ENCODE measurements at regions not wholly inside any gene's neighbourhood (a gene's known extent, or its start where the extent isn't known, plus 50 kb on each side); places are given as distances from the start of the nearest gene placed in this dataset.
"Not testable (repeated sequence)": the region's sequence is repeated elsewhere in the genome, so short reads cannot be mapped to it uniquely, and the experiment has no call there.

DNA sequence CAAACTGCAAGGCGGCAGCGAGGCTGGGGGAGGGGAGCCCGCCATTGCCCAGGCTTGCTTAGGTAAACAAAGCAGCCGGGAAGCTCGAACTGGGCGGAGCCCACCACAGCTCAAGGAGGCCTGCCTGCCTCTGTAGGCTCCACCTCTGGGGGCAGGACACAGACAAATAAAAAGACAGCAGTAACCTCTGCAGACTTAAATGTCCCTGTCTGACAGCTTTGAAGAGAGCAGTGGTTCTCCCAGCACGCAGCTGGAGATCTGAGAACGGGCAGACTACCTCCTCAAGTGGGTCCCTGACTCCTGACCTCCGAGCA is 375.1 kb upstream of the NPVF start:
- not testable (repeated sequence) for DNase-seq

DNA sequence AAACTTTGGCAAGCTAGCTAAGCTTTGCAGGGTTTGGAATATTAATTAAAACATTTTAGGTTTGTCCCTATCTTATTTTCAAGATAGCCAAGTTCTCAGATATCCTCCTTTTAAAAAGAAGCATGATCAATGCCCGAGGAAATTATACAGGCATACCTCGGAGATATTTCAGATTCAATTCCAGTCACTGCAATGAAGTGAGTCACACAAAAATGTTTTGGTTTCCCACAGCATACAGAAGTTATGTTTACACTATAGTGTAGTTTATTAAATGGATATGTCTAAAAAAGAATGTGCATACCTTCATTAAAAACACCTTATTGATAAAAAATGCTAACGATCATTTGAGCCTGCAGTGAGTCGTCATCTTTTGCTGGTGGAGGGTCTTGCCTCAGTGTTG is 382.9 kb upstream of the NPVF start:
- DNase-seq = no peak

DNA sequence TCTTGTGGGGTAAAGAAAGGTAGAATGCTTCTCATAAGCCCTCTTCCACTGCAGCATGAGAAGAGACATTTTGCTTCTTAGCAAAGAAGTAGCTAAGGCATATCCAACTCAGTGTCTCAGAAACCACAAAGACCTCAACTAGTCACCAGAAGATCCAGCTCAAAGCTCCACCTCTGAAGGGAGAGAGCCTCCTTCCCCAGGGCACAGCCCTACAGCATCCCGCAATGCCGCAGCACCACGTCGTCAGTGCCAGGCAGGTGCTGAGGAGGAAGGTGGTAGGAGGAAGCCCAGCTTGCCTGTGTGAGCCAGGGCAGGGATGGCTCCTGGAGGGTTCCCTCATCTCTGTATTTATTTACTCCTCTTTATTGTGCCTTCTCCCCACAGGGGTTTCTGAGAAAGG is 385.6 kb upstream of the NPVF start:
- no peak for DNase-seq

DNA sequence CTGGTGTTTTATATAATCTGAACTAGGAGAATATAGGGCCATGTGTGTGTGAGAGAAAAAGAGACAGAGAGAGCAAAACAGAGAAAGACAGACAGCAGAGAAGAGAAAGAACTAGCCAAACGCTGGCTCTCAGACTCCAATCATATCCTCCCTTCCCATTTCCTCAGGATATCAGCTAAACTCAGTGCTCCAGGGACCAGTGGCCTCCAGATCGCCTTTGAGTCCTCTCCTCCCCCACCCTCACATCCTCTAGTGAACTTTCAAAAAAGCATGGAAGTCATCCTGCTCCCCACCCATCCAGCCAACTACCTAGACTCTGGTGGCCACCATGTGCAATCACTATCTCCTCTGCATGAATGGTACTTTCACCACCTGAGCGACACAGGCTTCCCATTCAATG is 386.1 kb upstream of the NPVF start:
- DNase-seq = no peak

DNA sequence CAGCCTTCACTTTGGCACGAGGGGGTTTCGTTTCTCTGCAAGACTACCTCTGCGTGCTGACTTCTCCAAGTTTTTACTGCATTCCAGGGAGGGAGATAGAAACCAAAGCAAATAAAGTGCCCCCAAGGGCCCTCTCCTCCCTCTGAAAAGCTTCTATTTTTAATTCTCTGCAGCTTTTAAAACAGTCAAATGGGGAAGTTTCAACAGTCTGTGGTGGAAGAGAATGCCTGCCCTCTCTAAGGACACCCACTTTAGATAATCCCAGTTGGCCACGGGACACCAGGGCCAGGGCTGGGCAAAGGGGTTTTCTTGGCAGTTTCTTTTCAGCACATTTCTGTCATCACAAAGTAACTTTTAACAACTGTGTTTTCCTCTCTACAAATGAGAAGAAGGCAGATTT is 386.7 kb upstream of the NPVF start:
- no peak for DNase-seq

DNA sequence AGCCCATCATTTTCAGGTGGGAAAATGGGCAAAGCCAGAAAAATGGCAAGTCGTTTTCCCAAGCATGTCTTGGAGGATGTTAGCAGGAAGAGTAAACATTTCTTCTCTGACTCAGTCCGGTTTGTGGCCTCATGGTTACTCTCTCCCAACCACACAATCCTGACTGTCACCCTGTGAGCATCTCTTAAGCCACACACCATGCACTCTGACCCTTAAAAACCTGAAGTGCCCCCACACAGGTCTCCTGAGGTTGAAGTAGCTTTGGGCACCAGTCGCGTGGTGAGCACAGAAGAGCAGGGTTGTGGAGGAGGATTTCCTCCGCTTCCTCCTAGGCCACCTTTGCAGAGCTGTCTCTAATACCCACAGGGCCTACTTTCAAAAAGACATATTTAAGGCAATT is 387.3 kb upstream of the NPVF start:
- DNase-seq = no peak

DNA sequence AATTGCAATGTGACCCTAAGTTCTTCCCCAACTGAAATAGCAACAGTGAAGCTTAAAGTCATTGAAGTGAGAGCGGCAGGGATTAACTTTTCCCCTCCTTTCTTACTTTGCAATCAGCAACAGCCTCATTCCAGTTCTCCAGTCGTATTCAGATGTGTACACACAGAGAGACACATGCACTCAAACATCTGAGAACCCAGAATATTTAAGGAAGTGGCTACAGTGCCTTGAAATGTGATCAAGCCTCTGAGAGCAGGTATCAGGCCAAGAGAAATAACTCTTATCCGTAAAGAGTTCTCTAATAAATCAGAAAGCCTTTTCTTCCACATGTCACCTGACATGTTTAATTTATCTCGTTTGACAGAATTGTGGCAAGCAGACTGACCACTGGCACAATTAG is 388.9 kb upstream of the NPVF start:
- no peak for DNase-seq

DNA sequence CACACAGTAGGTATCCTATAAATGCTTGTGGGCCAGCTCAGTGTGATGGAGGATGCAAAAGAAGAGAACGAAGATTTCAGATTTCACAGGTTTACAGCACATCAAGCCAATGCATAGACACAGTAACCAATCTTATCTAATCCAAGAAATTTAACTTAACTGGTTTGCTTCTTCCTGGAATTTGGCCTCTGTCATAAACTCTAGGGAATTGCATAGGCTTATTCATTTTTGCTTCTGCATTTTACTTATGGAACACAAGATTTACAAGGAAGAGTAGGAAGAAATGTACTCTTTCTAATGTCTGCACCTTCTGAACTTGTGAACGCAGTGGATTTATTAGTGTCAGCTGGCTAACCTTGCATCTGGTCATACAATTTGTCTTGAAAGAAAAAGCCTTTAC is 389.4 kb upstream of the NPVF start:
- no peak for DNase-seq

DNA sequence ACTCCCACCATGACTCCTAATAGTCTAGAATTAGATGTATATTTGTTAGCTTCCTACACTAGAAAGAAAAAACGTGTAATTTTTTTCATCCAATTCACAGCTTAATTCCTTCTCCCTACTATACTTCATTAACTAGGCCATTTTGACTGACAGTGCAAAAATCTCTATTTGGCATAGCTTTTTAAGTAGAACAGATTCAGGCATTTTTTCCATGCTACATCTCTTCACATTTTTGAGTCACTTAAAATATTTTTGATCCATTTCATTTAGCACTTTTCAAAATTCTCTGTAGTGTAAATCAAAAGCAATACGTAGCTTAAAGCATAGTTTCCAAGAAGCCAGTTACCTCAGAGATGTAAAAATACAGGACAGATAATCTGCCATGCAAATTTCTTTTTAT is 391.1 kb upstream of the NPVF start:
- no peak for DNase-seq

DNA sequence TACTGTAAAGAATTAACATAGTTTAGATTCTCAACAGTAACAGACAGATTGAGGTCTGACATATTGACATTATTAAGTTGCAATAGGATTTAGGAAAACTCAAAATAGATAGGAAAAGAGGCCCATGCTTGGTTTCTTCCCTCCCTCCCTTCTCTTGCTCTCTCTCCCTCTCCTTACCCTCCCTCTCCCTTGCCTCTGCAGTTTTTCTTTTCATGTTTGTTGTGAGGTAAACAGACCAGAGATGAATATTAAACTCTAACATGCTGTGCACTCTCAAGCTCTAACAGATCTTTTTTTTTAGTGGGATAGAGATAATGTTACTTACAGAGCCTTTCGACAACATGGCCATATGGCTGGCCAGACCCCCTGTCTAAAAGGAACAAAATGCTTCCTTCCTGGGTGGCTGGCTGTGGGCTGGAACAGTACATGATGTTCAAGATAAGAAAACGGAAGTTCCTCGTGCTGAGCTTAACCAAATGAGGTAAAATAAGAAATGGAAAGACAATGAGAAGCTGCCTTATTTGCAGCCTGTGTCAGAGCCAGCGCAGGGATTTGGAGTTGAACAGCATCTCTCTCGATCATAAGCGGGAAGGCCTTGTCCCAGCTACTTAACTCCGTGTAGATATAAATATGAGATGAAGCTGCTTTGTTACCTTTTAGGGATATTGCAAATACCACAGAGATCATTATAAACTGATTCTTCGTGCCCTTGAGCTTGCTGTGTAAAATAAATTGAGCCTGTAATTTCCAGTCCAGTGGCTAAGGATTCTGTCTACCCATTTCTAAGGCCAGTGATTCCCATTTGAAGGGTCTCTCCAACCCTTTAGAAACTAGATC is 391.9 kb upstream of the NPVF start:
- peak; percentile 81 for DNase-seq

DNA sequence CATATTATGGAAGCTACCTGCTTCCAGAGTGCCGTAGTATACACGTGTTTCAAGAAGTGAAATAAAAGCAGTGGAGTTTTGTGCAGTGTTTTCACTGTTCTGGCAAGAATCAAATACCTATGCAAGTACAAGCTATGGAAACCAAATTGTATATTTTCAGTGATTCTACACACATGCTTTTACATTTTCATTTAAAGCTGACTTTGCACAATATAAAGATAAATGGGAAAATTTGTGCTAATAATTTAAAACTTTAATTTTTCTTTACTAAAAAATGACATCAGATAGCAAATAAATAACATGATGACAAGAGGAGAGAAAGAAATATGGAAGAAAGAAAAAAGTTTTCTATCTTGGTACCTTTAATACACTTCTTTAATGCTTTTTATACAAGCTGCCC is 393.7 kb upstream of the NPVF start:
- no peak for DNase-seq

DNA sequence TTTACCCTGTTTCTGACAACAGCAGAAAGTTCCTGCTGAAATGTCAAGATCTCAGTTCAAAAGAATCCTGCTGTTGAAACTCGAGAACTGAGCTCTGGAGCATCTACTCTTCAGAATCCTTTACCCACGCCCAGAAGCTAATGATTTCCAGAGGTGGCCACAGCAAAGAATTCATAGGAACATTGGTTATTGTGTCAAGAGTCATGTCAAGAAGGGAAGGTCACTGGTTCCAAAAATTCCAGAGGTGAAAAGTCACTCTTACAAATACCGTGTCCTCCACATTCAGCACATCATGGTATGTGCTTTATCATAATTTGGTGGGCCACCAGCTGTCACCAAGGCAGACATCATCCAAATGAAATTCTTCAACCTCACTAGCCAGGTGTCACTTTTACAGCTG is 394.4 kb upstream of the NPVF start:
- no peak for DNase-seq

DNA sequence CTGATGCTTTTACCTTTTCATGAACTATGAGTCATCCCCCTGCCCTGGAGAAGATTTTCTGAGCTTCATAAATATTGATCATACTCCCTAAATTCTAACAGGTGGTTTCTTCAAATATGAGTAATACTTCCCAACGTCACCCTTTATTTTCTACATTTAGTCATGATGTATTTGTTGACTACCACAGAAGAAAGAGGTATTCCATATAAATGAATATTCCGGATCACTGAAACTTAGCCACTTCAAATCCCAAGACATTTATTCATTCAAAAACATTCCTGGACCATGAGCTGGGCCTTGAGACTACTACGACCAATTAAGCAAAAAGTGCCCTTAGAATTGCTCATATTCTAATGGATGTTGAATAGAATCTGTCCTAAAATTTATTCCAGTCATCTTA is 395.8 kb upstream of the NPVF start:
- DNase-seq = no peak

DNA sequence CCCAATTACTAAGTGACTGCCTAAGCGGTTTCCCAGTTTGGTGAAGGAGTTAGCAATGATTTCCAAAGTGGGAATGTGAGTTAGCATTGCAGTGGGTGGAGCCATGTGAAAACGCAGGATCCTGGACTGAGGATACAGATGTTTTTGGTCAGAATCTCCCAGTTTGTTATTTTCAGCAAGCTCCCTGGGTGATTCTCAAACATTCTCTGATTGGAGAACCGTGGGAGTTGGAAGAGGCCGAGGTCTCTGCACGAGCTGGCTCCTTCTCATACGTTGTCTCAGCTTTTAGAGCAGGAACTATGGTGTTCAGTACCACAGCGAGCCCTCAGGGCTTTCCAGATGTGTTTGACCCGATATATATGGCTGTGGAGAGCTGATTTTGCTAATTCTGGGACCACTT is 396.5 kb upstream of the NPVF start:
- no peak for DNase-seq

DNA sequence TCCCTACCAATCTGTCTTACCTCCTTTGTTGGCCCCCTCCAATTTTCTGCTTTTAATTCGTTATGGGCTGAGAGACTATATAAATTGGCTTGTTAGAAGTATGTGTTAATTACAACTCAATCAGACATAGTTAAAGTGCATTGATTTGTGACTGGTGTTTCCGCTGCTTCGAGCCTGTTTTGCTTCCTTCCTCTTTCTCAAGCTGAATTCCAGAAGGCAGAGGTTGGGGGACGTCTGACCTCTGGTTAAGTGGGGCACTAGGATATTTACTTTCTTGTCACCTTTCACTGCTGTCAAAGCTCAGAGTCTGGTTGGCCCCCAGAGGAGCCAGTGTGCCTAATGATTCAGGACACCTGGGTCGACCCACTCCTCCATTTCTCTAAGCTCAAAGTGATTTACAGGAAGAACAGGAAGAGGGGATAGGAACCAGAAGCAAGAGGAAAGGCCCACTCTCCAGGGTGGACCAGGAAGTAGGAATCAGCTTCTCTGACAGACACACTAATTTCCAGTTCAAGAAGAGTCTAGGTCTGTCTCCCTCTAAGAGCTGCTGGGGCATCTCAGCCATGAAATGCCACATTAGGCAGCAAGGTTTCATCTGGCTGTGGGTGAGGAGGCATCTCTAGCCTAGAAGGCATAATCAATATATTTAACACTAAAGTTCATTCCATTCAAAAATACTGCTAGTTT is 397.2 kb upstream of the NPVF start:
- DNase-seq = no peak

DNA sequence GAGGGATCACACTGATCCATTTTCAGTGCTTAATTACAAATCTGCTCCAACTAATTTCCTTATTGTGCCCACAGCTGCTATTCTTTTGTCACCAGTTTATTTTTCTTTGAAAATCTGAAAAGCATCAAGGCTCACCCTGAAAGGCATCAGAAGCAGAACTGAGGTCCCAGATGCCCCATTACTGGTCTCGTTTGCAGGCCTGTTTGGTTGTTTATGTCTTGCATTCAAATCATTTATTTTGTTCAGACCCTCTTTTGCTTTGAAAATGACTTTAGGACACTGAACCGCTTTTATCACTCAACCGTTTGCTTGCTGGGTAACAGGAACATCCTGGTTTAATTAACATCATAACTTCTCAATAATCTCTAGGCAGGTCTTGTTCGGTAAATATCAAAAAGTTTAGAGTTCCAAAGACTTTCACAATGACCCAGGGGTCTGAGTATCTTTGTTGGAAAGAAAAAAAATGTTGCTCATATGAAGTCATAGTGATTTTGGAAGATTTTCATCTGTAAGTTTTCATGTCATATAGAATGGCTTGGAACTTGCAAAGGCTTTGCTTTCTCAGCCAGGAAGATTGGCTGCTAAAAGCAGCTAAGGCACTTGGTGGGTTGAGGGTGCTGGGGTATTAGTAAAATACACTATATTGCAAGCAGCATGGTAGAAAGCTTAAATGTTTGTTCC is 398.3 kb upstream of the NPVF start:
- no peak for DNase-seq

DNA sequence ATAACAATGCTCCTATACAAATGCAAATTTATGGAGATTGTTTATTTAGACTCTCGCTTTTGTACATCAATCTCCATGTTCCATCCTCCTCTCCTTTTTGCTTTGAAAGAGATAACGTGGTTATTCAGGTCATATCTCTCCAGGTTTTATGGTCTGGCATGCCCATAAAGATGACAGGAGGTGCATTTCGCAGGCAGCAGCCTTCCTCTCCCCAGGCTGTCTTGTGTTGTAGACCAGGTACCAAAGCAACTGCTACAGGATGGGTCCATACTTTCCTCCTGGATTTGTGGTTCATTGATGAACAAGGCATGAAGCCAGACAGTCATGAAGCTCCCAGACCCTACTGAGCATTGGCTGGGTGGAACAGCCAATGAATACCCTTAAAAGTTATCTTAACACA is 400.2 kb upstream of the NPVF start:
- no peak for DNase-seq

DNA sequence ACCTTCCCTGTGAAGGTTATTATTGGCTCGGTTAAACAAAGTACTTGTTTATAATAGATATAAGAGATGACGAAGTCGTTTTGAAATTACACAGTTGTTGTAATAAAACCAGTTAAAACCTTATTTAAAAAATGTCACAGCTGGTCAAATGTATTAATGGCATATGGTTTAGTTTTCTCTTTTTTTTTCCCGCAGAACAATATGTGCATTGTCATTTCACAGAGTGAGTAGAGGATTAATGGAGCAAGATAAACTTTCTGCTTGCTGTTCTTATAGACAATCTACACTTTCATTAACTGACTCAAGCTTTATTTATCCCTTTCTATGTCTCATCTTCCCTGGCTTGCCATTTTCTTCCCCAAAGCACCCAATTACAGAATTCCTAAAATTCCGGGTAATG is 404.3 kb upstream of the NPVF start:
- DNase-seq = no peak

DNA sequence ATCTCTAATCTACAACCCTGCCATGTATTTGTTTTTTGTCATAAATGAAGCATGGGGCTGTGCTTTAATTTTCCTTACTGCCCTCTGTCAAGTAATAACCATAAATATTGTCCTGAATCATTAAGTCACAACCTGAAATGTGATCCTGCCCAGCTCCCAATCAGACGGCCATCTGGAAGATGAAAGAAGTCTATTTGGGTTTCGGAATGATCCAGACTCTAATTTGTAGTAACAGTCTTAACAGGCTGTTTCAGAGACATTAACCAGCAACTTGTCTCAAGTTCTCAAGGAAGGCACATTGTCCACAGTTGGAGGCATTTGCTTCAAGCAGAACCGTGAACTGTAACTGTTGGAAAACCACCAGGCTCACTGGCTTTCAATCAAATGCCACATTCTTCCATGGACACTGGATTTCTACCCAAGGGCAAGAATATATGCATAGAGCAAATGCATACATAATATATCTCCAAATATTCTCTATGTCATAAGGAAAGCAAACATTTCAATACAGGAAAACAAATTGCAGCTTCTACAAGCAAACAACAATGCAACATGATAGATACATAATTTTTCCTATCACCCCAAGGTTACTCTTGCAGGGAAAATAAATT is 405.2 kb upstream of the NPVF start:
- peak; percentile 28 for DNase-seq

DNA sequence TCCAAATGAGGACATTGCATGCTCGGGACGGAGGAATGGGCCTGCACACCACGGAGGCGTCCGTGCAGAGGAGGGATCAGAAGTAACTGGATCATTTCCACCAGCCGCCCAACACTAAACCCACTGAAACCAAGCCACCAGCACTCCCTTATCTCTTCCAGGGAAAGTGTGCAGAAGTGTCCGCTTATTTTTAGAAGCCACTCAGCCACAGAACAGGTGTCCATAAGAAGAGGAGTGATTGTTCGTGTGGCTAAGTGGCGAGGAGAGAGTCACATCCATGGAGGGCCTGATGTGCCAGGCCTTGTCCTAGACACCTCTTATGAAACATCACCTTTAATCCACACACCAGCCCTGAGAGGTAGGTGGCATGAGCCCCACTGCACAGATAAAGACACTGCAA is 407.9 kb upstream of the NPVF start:
- DNase-seq = no peak

DNA sequence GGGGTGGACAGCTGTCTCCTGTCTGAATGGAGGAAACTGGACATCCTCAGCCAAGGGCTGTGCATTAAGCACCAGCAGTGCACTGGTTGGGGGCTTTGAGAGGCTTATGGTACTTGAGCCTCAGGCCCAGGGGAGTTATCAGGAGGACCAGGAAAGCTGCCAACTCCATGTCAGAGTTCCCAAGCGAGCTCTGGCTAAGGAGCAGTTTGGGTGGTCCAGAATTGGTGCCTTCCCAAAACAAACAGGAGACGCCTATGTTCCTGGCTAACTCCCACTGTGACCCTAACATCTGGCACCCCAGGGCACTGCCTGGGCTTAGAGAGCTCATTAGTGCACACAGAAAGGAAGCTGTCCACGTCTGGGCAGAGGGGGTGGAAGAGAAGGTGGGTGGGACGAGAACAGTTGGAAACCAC is 408.6 kb upstream of the NPVF start:
- DNase-seq = peak; percentile 63

DNA sequence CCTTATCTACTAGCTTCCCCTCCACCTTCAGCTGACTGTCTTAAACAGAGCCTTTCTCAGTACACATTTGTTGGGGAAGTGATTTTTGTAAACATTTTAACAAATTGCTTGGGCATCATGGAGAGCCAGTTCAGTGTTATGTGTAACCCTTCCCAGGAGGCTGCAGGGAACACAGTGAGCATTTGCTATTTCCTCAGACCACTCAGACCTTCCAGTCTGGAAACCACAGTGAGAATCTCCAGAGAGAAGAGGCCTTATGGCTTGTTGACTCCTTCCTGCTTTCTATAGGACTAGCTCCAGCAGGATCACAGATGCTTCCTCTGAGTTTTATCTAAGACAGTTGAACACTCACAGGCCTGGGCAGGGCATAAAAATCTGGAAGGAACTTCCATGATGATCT is 409.8 kb upstream of the NPVF start:
- DNase-seq = no peak

DNA sequence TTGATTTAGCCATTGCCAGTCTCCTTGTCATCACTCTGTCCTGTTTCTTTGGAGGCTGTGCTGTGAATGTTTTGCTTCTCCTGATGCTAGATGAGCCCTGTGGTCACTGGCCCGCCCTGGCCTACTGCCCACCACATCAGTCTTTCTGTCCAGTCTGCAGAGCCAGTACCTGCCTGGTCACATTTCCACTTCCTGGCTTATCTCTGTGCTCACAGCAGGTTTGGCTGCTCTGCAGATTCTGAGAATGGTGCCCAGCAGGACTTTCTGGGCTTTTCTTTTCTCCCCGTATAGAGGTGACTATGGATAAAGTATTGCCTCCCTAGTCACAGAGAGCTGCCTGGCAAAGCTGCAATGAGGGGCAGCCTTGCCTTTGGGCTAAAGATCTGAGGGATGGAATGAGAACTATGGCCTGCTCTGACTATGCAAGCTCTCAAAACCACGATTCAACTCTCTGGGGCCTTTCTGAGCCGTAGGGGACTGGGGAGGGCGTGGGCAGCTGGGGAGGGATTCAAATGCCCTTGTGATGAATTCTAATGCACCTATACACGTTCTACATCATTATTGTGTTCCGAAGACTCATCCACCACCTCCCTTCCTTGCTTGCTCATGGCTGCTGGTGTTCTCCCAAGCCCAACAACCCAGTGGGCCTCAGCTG is 410.4 kb upstream of the NPVF start:
- no peak for DNase-seq

Data from DMS 273 treated with DMSO at 0.1 percent for 48 hours (cell line).